Activated CD4-positive, alpha-beta T cell treated with anti-CD3 and anti-CD28 coated beads, Interleukin-2, amount 50 U/mL, for 1 hour (primary cell): ENCODE measurements at regions not wholly inside any gene's neighbourhood (a gene's known extent, or its start where the extent isn't known, plus 50 kb on each side); places are given as distances from the start of the nearest gene placed in this dataset.
"Not testable (repeated sequence)": the region's sequence is repeated elsewhere in the genome, so short reads cannot be mapped to it uniquely, and the experiment has no call there.

Experiments
- DNase-seq: peaks from one replicate; pipeline ENCODE4 v3.0.0-alpha.2; 2020

DNA sequence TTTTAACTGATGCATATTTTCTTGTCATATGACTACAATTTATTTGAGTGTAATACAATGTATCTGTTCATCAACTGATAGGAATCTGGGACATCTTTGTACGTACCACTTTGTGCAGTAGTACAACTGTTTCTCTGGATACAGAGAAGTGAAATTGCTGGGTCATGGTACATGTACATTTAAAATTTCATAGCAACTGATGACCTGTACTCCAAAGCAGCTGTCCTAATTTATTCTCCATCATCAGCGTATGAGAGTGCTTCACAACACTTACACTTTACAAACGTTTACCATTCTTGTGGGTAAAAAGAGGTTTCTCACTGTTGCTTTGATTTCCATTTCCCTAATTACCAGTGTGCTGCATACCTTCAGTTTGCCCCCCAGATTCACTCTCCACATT is 552.8 kb upstream of the CADM1 start:
- no peak for DNase-seq

- no peak for DNase-seq
These were observed 550.8 kb upstream of the CADM1 start for GRCh38 chr11:116055064-116055463.

- no peak for DNase-seq
These were observed 549.3 kb upstream of the CADM1 start for GRCh38 chr11:116053548-116053919.

DNA sequence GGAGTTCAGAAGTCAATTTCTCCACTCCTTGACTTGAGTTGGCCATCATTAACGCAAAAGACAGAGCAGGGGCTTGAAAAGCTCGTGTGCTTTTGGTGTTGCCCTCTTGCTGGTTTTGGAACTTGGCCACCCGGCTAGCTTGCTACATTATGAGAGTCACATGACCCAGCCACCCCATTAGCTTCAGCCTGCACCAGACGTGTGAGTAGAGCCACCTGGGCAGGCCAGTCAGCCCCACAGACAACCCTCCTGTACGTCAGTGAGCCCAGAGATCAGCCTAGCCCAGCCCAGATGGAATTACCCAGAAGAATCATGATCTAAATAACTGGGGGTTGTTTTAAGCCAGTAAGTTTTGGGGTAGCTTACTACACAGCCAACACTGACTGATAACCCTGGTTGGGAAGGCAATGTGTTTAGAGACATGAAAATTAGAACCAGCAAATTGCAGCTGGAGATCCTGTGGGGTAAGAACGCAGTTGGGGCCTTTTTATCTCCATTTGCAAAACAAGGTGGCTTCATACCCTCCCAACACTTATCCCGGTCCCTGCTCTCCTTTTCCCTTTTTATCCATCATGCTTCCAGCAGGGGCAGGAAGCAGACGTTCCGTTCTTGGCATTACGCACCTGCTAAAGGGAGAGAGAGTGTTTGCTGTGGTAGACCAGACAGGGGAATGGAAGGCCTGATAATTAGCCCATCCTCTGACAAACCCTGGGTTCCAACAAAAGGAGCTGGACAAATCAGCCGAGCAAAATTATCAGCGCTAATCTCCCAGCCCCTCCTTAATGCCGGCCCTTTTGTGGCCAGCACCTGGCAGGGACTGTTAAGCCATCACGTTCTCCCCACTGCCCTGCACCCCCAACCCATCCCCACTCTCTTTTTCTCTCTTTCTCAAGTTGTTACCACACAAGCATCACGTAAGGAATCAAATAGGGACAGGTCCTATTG is 548.7 kb upstream of the CADM1 start:
- no peak for DNase-seq

GRCh38 chr11:116051494-116051893 is 547.3 kb upstream of the CADM1 start:
- DNase-seq: no peak

DNA sequence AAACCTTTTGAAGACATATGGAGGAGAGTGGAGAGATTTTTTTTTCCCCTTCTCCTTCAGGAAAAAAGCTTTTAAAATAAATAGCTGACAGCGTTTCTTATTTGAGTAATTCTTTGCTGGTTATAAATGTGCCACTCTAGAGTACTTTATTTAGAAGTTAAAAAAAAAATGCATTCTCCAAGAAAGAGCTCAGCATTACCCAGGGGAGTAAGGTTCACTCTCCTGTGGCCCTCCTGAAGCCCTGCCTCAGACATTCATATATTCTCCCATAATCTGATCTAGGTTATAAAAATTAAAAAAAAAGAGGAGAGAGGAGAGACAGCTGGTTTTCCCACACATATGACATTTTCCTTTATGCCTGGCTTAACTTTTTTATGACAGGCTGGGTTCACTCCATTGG is 545.2 kb upstream of the CADM1 start:
- DNase-seq: no peak

DNA sequence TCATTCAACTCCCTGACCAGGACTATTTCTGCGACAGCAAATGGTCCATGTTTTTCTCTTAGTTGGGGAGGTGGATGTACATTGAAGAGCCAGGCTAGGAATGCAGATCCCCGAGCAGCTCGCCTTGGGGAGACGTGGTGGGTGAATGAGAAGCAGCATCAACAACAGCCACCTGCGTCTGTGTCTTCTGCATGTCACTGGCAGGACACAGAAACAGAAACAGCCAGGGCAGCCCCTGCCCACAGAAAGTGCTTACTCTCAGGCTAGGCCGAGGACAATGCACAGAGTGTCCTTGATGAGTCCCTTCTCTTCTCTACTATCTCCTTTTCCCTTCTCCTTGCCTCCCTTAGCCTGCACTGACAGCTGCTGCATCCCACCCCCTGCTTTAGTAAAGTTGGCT is 541.9 kb upstream of the CADM1 start:
- no peak for DNase-seq

DNA sequence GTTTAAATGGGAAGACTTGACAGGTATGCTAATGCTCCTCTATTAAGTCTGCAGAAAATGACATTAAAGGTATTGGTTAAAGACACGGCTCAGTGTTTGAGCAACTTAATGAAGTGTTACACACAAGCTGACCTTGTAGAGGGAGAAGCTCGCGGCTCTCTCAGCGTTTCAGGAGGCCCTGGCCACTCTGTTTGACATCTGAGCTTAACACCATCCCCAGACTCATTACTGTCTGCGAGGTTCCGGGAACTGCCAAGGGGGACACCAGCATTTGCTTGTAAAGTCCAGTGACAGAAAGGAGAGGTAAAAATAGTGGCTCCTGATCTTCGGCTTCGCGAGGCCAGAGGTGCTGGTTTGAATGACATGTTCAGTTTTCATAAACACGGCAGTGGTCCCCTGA is 540.7 kb upstream of the CADM1 start:
- DNase-seq: no peak

GRCh38 chr11:116044520-116044919 is 540.3 kb upstream of the CADM1 start:
- no peak for DNase-seq

- DNase-seq: no peak
These were observed 539.6 kb upstream of the CADM1 start for GRCh38 chr11:116043857-116044256.

GRCh38 chr11:116043059-116043458 is 538.8 kb upstream of the CADM1 start:
- DNase-seq: not testable (repeated sequence)

DNA sequence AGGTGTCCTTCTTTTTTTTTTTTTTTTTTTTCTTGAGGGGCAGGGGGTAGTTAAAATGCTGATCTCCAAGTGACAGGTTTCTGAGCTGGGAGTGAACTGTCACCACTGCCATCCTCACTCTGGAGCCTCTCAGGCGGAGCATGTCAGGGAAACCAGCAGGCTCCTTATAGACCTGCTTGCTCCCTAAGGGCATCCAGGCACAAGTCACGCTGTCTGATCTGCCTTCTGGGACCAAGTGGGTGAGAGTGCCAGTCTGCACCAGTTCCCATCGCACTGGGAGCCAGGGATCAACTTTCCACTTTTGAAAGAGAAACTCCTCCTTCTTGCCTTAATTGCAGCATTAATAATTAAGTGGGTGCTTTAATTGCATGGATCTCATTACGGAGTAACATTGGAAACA is 537.9 kb upstream of the CADM1 start:
- no peak for DNase-seq

- no peak for DNase-seq
These were observed 533.6 kb upstream of the CADM1 start for GRCh38 chr11:116037861-116038260.

GRCh38 chr11:116035977-116036376 is 531.8 kb upstream of the CADM1 start:
- no peak for DNase-seq

DNA sequence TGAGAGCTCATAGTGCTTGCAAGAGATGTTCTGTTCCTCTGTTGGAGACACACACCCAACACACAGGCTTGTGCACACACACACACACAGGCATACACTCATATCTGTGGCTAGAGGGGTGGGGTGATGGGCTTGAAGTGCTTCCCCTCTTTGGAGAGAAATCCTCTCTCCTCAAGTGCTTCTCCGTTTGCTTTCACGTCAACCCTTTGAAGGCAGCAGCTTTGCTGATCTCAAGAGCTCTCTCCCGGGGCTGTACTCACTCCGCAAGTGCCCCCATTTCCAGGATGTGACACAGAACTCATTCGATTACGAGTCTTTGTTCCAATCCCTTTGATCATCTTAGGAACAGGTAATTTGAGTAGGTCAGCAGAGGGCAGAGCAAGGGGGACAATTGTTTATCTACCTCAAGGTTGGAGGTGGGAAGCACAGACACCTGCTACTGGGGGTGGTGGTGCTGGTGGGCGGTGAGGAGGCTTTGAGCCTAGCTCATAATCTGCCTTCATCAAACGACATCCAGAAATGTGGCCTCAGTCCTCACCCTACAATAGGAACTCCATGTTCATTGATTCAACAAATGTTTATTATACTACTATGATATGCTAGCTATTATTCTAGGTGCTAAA is 529.8 kb upstream of the CADM1 start:
- DNase-seq: no peak

- no peak for DNase-seq
These were observed 526.6 kb upstream of the CADM1 start for GRCh38 chr11:116030697-116031331.

GRCh38 chr11:116028506-116028905 is 524.3 kb upstream of the CADM1 start:
- not testable (repeated sequence) for DNase-seq

- no peak for DNase-seq
These were observed 495.2 kb upstream of the CADM1 start for GRCh38 chr11:115999437-115999836.

DNA sequence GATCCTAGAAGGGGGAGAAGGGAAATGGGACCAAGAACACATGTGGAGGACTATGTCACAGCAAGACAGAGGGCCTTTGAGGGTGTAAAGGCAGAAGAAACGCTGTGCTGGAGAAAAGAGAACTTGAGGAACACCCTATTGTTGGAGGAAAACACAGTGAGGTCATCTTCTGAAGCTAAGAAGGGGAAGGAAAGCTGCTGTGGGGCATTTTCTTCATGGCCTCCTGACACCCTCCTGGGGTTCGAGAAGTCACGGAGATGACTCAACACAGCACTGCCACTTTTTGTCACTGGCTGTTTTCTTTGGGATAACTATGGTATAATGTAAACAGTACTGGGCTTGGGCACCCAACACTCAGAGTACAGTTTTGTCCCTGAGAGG is 492.6 kb upstream of the CADM1 start:
- no peak for DNase-seq

- no peak for DNase-seq
These were observed 492.1 kb upstream of the CADM1 start for GRCh38 chr11:115996125-115996807.

GRCh38 chr11:115993590-115993989 is 489.4 kb upstream of the CADM1 start:
- DNase-seq: no peak

GRCh38 chr11:115990004-115990447 is 485.8 kb upstream of the CADM1 start:
- DNase-seq: no peak

DNA sequence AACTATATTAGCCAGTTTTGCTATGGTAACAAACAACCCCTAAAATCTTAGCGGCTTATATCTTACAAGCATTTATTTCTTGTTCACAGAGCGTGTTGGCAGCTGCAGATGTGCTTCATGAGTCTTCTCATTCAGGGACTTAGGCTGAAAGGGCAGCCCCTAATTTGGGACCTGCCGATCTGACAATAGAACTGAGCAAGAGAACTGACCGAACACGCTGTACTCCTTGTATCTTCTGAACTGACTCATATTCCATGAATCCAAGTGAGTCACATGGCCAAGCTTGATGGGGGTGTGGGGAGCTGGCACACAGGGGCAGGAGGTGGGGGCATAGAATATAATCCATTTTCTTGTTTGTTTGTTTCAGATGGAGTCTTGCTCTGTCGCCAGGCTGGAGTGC is 481.7 kb upstream of the CADM1 start:
- DNase-seq: no peak
